ENCODE measurements at regions not wholly inside any gene's neighbourhood (a gene's known extent, or its start where the extent isn't known, plus 50 kb on each side); places are given as distances from the start of the nearest gene placed in this dataset.

DNA sequence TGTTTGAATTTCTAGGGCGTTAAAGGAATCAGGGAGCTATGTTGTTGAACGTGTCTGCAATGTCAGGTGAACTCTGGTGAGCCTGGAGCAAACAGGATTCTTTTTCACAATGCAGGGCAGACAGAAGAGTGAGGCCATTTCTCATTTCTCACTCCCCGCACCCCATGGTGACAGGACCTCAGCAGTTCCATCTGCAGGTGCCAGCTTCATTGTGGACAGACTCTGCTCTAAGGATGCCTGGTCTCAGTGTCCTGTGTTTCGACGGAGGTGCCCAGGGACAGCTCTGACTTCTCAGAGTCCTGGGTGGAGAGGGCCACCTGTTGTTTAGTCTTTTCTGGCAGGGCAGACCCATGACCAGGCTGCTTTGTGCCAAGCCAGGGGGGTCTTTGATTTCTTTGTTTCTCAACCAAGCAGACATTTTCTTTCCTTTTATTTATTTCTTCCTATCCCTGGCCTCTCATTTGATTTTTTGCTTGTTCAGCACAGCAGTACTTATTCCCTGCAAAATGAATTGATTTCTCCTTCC is 201.5 kb downstream of the RNF144A start:
- no peak for TF ChIP-seq POLR2A (IDR thresholded peaks at IDR 0.05)
- TF ChIP-seq, protein P1, sequence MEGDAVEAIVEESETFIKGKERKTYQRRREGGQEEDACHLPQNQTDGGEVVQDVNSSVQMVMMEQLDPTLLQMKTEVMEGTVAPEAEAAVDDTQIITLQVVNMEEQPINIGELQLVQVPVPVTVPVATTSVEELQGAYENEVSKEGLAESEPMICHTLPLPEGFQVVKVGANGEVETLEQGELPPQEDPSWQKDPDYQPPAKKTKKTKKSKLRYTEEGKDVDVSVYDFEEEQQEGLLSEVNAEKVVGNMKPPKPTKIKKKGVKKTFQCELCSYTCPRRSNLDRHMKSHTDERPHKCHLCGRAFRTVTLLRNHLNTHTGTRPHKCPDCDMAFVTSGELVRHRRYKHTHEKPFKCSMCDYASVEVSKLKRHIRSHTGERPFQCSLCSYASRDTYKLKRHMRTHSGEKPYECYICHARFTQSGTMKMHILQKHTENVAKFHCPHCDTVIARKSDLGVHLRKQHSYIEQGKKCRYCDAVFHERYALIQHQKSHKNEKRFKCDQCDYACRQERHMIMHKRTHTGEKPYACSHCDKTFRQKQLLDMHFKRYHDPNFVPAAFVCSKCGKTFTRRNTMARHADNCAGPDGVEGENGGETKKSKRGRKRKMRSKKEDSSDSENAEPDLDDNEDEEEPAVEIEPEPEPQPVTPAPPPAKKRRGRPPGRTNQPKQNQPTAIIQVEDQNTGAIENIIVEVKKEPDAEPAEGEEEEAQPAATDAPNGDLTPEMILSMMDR (IDR thresholded peaks at IDR 0.05), result no peak

Measured in heart left ventricle (tissue), 13 donors.